A549 (cell line): ENCODE measurements at regions not wholly inside any gene's neighbourhood (a gene's known extent, or its start where the extent isn't known, plus 50 kb on each side); places are given as distances from the start of the nearest gene placed in this dataset.

Source experiments
- ATAC-seq, 2 experiments: fragments of 200-7000 bp in 1 of 2; fragments of >200 bp in 1 of 2; cut with Nextera tagmentation in 1 of 2; cut with Tn5 transposase in 1 of 2; 3 replicates each; pipeline versions ENCODE4 v1.8.0 to v1.9.1; 2018 to 2020; ENCODE audit warnings: mild to moderate bottlenecking in 1 of 2, moderate library complexity in 1 of 2
- CTCF ChIA-PET: fragments of 300-600 bp; sonication (Branson Sonifier 250); formaldehyde crosslinking; extraction: SDS; loops from one replicate; lab custom pipeline; 2021; ENCODE audit warnings: antibody characterized with exemption, inconsistent platforms; lab: Yijun Ruan, JAX
- POLR2A ChIA-PET: fragments of 350-600 bp; formaldehyde crosslinking; extraction: SDS; loops from one replicate; lab custom pipeline; 2021; ENCODE audit warnings: antibody characterized with exemption, inconsistent platforms; lab: Yijun Ruan, JAX
- DNase-seq, 2 experiments: peaks; one replicate each; pipeline versions ENCODE4 v3.0.0 to v3.0.0-alpha.2; 2011 to 2016; ENCODE audit warnings: low read depth in 1 of 2, low spot score in 1 of 2
- FAIRE-seq: peaks from 2 replicates; lab custom pipeline; 2011; peaks lifted over from hg19 to GRCh38; lab: Jason Lieb, UNC
- H3K27ac ChIP-seq, 2 experiments: fragments of >200 bp; sonication (Bioruptor Twin); formaldehyde crosslinking; 3 replicates each; pipeline ENCODE4 v1.5.1; 2016 to 2017
- H3K4me1 ChIP-seq: fragments of >200 bp; sonication (Bioruptor Twin); formaldehyde crosslinking; 3 replicates; pipeline ENCODE4 v1.6.1; 2016
- H3K4me2 ChIP-seq: fragments of >200 bp; sonication (Bioruptor Twin); formaldehyde crosslinking; 3 replicates; pipeline ENCODE4 v1.6.1; 2016
- H3K4me3 ChIP-seq: fragments of >200 bp; sonication (Bioruptor Twin); formaldehyde crosslinking; 3 replicates; pipeline ENCODE4 v1.5.1; 2016
- H3K9me3 ChIP-seq: fragments of >200 bp; sonication (Bioruptor Twin); formaldehyde crosslinking; 3 replicates; pipeline ENCODE4 v1.6.1; 2016
- CEBPB ChIP-seq, 2 experiments: fragments of >200 bp in 1 of 2; sonication (Bioruptor Twin) in 1 of 2; formaldehyde crosslinking in 1 of 2; IDR thresholded peaks; 2 replicates each; pipeline ENCODE4 v1.6.1; 2012 to 2016
- CHD4 ChIP-seq: fragments of 200-600 bp; sonication (generic); IDR thresholded peaks from 2 replicates; pipeline ENCODE4 v1.6.1; 2016; ENCODE audit warnings: antibody characterized with exemption, mild to moderate bottlenecking, borderline replicate concordance
- EHF ChIP-seq: fragments of 250-450 bp; sonication (Bioruptor Pico); IDR thresholded peaks from 2 replicates; pipeline ENCODE4 v1.5.0; 2020; ENCODE audit warnings: mild to moderate bottlenecking
- EP300 ChIP-seq, 2 experiments: fragments of >200 bp; sonication (Bioruptor Twin); formaldehyde crosslinking; IDR thresholded peaks; 2 replicates in 1 of 2; 3 replicates in 1 of 2; pipeline ENCODE4 v1.6.1; 2016 to 2017
- FOSB ChIP-seq: fragments of 250-450 bp; sonication (Bioruptor Pico); IDR thresholded peaks from 2 replicates; pipeline ENCODE4 v1.5.0; 2020; ENCODE audit warnings: mild to moderate bottlenecking, moderate library complexity
- FOSL2 ChIP-seq, 2 experiments: fragments of 450-650 bp in 1 of 2; fragments of >200 bp in 1 of 2; sonication (Bioruptor Twin) in 1 of 2; formaldehyde crosslinking; IDR thresholded peaks; 2 replicates each; pipeline versions ENCODE4 v1.5.0 to v1.6.1; 2016 to 2020; ENCODE audit warnings: mild to moderate bottlenecking in 1 of 2, moderate library complexity in 1 of 2
- JUN ChIP-seq, 2 experiments: fragments of >200 bp; sonication (Bioruptor Twin); formaldehyde crosslinking; IDR thresholded peaks; 2 replicates in 1 of 2; 3 replicates in 1 of 2; pipeline ENCODE4 v1.6.1; 2016 to 2017
- JUNB ChIP-seq: fragments of >200 bp; sonication (Bioruptor Twin); formaldehyde crosslinking; IDR thresholded peaks from 2 replicates; pipeline ENCODE4 v1.6.1; 2016
- KDM1A ChIP-seq: fragments of 200-600 bp; sonication (generic); IDR thresholded peaks from 2 replicates; pipeline ENCODE4 v1.6.1; 2016; ENCODE audit warnings: low read depth, mild to moderate bottlenecking
- KDM5A ChIP-seq: fragments of 200-600 bp; sonication (generic); IDR thresholded peaks from 2 replicates; pipeline ENCODE4 v1.6.1; 2016; ENCODE audit warnings: antibody characterized with exemption, mild to moderate bottlenecking
- MAFK ChIP-seq: fragments of 450-650 bp; IDR thresholded peaks from 2 replicates; pipeline ENCODE4 v1.6.1; 2014; ENCODE audit not compliant: partially characterized antibody
- NR3C1 ChIP-seq: fragments of >200 bp; sonication (Bioruptor Twin); formaldehyde crosslinking; IDR thresholded peaks from 3 replicates; pipeline ENCODE4 v1.6.1; 2017
- PHF8 ChIP-seq: fragments of 200-600 bp; sonication (generic); IDR thresholded peaks from 2 replicates; pipeline ENCODE4 v1.6.1; 2016; ENCODE audit warnings: low read depth, mild to moderate bottlenecking, antibody characterized with exemption, moderate library complexity, borderline replicate concordance
- POLR2AphosphoS2 ChIP-seq: conservative IDR thresholded peaks from 2 replicates; pipeline ENCODE4 v1.6.1; 2012; ENCODE audit warnings: low read length, improper control_type of control experiment, inconsistent platforms
- SMC3 ChIP-seq: fragments of >200 bp; sonication (Bioruptor Twin); formaldehyde crosslinking; IDR thresholded peaks from 3 replicates; pipeline ENCODE4 v1.6.1; 2018; ENCODE audit warnings: inconsistent platforms
- SREBF2 ChIP-seq: fragments of 450-650 bp; IDR thresholded peaks from 2 replicates; pipeline ENCODE4 v1.6.1; 2014; ENCODE audit warnings: mild to moderate bottlenecking, moderate library complexity
- ZNF302 ChIP-seq: fragments of 250-450 bp; sonication (Bioruptor Pico); IDR thresholded peaks from 2 replicates; pipeline ENCODE4 v1.9.0; 2021; ENCODE audit warnings: inconsistent platforms, mild to moderate bottlenecking, moderate library complexity
- WGBS: methylation state at CpG from one replicate; pipeline ENCODE4 v1.1.6; 2017; ENCODE audit errors: missing lambda C conversion rate; 5-methylcytosine and 5-hydroxymethylcytosine counted together
- TF ChIP-seq, protein P1 (sequence below): fragments of 200-600 bp; sonication (generic); IDR thresholded peaks from 2 replicates; pipeline ENCODE4 v1.6.1; 2016; ENCODE audit warnings: antibody characterized with exemption, mild to moderate bottlenecking, moderate library complexity
- TF ChIP-seq, protein P2 (sequence below): IDR thresholded peaks from 2 replicates; pipeline ENCODE4 v1.6.1; 2012; ENCODE audit warnings: low read depth, borderline replicate concordance
- TF ChIP-seq, protein P3 (sequence below): fragments of 250-450 bp; sonication (Bioruptor Pico); IDR thresholded peaks from 2 replicates; pipeline ENCODE4 v1.5.0; 2021; ENCODE audit warnings: mild to moderate bottlenecking, moderate library complexity, borderline replicate concordance

DNA sequence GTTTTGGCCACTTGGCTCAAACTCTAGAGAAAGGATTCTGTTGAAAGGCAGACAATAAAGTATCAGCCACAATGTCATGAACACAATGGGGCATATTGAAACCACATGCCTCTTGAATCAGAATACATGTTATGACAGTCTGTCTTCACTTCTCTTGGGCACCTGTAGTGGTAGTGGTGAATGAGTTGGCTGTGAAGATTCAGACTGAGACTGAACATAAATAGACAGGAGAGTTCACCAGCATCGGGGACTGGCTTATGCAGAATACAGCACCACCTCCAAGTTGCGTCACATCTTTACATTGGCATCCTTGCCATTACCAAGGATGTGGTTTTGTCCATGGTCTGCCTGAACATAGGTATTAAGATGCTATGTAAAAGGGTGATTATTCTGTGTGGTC, 336.8 kb downstream of the MYCN start:
- ChIA-PET POLR2A (no interaction called here), CTCF (no interaction called here)
- H3K4me1 ChIP-seq: no peaks in the 10 kb centered on the region
- WGBS: 32% methylated on average over 2 of the region's 2 CpGs
- no peak for DNase-seq
- TF ChIP-seq SREBF2: no peak
- no peak for TF ChIP-seq JUN (IDR thresholded peaks at IDR 0.05)
- no peak overlapping the region for H3K27ac ChIP-seq
- no peaks in the 10 kb centered on the region for H3K9me3 ChIP-seq
- FAIRE-seq: no peak
- no peak overlapping the region for H3K4me3 ChIP-seq
- H3K4me2 ChIP-seq: no peak overlapping the region
- ATAC-seq: no peak

DNA sequence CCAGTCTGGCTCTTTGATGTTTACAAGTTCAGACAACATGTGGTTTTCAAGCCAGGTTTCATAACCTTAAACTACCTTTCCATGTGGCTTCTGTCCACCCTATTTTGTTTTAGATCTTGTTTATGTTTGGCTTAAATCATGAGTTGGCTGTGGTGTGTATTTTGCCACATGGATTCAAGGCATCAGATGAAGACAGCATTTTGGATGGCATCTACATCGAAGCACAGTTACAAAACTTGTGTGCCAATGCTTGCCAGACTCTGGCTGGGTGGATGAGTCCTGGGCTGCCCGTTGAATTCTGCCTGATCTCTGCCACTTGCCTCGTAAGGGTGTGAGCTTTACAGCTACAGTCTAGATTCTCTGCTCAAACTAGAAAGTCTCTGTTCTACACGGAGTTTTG, 335.3 kb downstream of the MYCN start:
- ATAC-seq: no peak
- no peak for FAIRE-seq
- no peaks in the 10 kb centered on the region for H3K9me3 ChIP-seq
- POLR2A ChIA-PET: no interaction called here
- no peak for TF ChIP-seq EP300 (IDR thresholded peaks at IDR 0.05)
- TF ChIP-seq PHF8: no peak
- TF ChIP-seq MAFK: no peak
- no peak for TF ChIP-seq JUNB
- TF ChIP-seq POLR2AphosphoS2: no peak
- TF ChIP-seq ZNF302: no peak
- no peak for TF ChIP-seq SREBF2
- no peak for TF ChIP-seq FOSL2 (IDR thresholded peaks at IDR 0.05)
- TF ChIP-seq FOSL2 (CRISPR knock-in tag; IDR thresholded peaks at IDR 0.05): no peak
- no peak for TF ChIP-seq KDM1A
- TF ChIP-seq, protein P1, sequence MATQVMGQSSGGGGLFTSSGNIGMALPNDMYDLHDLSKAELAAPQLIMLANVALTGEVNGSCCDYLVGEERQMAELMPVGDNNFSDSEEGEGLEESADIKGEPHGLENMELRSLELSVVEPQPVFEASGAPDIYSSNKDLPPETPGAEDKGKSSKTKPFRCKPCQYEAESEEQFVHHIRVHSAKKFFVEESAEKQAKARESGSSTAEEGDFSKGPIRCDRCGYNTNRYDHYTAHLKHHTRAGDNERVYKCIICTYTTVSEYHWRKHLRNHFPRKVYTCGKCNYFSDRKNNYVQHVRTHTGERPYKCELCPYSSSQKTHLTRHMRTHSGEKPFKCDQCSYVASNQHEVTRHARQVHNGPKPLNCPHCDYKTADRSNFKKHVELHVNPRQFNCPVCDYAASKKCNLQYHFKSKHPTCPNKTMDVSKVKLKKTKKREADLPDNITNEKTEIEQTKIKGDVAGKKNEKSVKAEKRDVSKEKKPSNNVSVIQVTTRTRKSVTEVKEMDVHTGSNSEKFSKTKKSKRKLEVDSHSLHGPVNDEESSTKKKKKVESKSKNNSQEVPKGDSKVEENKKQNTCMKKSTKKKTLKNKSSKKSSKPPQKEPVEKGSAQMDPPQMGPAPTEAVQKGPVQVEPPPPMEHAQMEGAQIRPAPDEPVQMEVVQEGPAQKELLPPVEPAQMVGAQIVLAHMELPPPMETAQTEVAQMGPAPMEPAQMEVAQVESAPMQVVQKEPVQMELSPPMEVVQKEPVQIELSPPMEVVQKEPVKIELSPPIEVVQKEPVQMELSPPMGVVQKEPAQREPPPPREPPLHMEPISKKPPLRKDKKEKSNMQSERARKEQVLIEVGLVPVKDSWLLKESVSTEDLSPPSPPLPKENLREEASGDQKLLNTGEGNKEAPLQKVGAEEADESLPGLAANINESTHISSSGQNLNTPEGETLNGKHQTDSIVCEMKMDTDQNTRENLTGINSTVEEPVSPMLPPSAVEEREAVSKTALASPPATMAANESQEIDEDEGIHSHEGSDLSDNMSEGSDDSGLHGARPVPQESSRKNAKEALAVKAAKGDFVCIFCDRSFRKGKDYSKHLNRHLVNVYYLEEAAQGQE: no peak
- no peak for TF ChIP-seq EHF (CRISPR knock-in tag)
- TF ChIP-seq KDM5A: no peak
- no peak for TF ChIP-seq CHD4
- TF ChIP-seq, protein P2, sequence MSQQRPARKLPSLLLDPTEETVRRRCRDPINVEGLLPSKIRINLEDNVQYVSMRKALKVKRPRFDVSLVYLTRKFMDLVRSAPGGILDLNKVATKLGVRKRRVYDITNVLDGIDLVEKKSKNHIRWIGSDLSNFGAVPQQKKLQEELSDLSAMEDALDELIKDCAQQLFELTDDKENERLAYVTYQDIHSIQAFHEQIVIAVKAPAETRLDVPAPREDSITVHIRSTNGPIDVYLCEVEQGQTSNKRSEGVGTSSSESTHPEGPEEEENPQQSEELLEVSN: no peak
- TF ChIP-seq NR3C1: no peak
- TF ChIP-seq FOSB: no peak
- TF ChIP-seq CEBPB (IDR thresholded peaks at IDR 0.05): no peak
- no peak for TF ChIP-seq SMC3
- TF ChIP-seq, protein P3, sequence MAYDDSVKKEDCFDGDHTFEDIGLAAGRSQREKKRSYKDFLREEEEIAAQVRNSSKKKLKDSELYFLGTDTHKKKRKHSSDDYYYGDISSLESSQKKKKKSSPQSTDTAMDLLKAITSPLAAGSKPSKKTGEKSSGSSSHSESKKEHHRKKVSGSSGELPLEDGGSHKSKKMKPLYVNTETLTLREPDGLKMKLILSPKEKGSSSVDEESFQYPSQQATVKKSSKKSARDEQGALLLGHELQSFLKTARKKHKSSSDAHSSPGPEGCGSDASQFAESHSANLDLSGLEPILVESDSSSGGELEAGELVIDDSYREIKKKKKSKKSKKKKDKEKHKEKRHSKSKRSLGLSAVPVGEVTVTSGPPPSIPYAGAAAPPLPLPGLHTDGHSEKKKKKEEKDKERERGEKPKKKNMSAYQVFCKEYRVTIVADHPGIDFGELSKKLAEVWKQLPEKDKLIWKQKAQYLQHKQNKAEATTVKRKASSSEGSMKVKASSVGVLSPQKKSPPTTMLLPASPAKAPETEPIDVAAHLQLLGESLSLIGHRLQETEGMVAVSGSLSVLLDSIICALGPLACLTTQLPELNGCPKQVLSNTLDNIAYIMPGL (CRISPR knock-in tag): no peak
- H3K4me2 ChIP-seq: no peak overlapping the region
- 7% methylated on average over 4 of the region's 4 CpGs for WGBS
- no peaks in the 10 kb centered on the region for H3K4me1 ChIP-seq
- no peak overlapping the region for H3K4me3 ChIP-seq
- no peak for DNase-seq
- H3K27ac ChIP-seq: no peak overlapping the region
- CTCF ChIA-PET: interaction anchor here (0.7 kb wide), 1 partner anchor 21 kb away, joined by 3 read pairs; no protein-coding TSS in a partner anchor
